Choroid plexus epithelial cell (primary cell): ENCODE measurements at regions not wholly inside any gene's neighbourhood (a gene's known extent, or its start where the extent isn't known, plus 50 kb on each side); places are given as distances from the start of the nearest gene placed in this dataset.

Experiments used
- DNase-seq: peaks from one replicate; pipeline ENCODE4 v3.0.0-alpha.2; 2010; ENCODE audit warnings: low read depth
- H3K4me3 ChIP-seq: 2 replicates; pipeline ENCODE4 v1.5.1; 2011; ENCODE audit warnings: low read depth, mild to moderate bottlenecking, control low read depth, low read length, moderate library complexity
- CTCF ChIP-seq: conservative IDR thresholded peaks from 2 replicates; pipeline ENCODE4 v1.5.1; 2011; ENCODE audit warnings: low read depth, mild to moderate bottlenecking, control low read depth, inconsistent platforms, low read length, moderate library complexity

- no peak overlapping the region for H3K4me3 ChIP-seq
- TF ChIP-seq CTCF: no peak
- DNase-seq: no peak
These were observed 164.4 kb downstream of the LARP7 start for GRCh38 chr4:112801341-112801740.

- TF ChIP-seq CTCF: no peak
- H3K4me3 ChIP-seq: no peak overlapping the region
- no peak for DNase-seq
These were observed 165.8 kb downstream of the LARP7 start for GRCh38 chr4:112802780-112803179.

GRCh38 chr4:112807083-112807482 is 170.1 kb downstream of the LARP7 start:
- no peak overlapping the region for H3K4me3 ChIP-seq
- DNase-seq: no peak
- no peak for TF ChIP-seq CTCF

GRCh38 chr4:112808001-112808400 is 171.1 kb downstream of the LARP7 start:
- TF ChIP-seq CTCF: no peak
- DNase-seq: no peak
- no peak overlapping the region for H3K4me3 ChIP-seq

- no peak for TF ChIP-seq CTCF
- no peak overlapping the region for H3K4me3 ChIP-seq
- DNase-seq: peak; percentile 67
These were observed 176.8 kb downstream of the LARP7 start for GRCh38 chr4:112813790-112814189.

- peak; percentile 94 for DNase-seq
- H3K4me3 ChIP-seq: peak overlapping the region; percentile 61
- TF ChIP-seq CTCF: no peak
These were observed 181.1 kb downstream of the LARP7 start for GRCh38 chr4:112817933-112818593.

- peak overlapping the region; percentile 61 for H3K4me3 ChIP-seq
- no peak for TF ChIP-seq CTCF
- peak; percentile 11 for DNase-seq
These were observed 181.6 kb downstream of the LARP7 start for GRCh38 chr4:112818594-112818965.
